ENCODE measurements at regions not wholly inside any gene's neighbourhood (a gene's known extent, or its start where the extent isn't known, plus 50 kb on each side); places are given as distances from the start of the nearest gene placed in this dataset.
"Not testable (repeated sequence)": the region's sequence is repeated elsewhere in the genome, so short reads cannot be mapped to it uniquely, and the experiment has no call there.

- no peak for DNase-seq (ENCODE audit: low read depth)
- Histone ChIP-seq H3K4me3 (ENCODE audit: low read length) (no peak overlapping the region), H3K9me3 (ENCODE audit: control insufficient read depth, low read length) (no peaks in the 10 kb centered on the region), H3K27me3 (replicated peaks; ENCODE audit: control insufficient read depth, insufficient read depth, low read length) (no peaks in the 10 kb centered on the region), H3K36me3 (ENCODE audit: control insufficient read depth, insufficient read depth, low read length, severe bottlenecking) (no peaks in the 10 kb centered on the region), H3K9ac (ENCODE audit: low read length) (no peak overlapping the region), H3K4me1 (ENCODE audit: control insufficient read depth, insufficient read depth, low read length) (no peaks in the 10 kb centered on the region)
Observed at GRCh38 chr4:119971431-119972084, 95.1 kb downstream of the MAD2L1 start.

DNA sequence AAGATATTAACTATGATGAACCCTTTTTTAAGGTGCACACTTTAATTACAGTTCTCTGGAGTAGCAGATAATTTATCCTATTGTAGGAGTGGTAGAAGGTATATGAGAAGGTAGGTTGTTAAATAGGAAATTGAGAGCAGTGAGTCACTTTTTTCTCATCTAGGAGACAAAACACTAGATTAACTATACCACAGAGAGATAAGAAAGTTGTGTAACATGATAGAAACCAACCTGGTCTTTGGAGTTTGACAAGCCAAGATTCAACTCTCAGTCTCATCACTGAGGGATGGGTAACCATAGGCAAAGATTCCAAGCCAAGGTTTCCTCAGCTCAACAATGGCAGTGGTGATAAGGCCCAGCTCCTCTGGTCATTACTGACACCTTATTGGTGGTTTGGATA lies 104.0 kb downstream of the MAD2L1 start:
- DNase-seq (ENCODE audit: low read depth) = no peak
- no peak overlapping the region for H3K9ac ChIP-seq (ENCODE audit: low read length)
- H3K4me1 ChIP-seq (ENCODE audit: control insufficient read depth, insufficient read depth, low read length) = no peaks in the 10 kb centered on the region
- no peaks in the 10 kb centered on the region for H3K36me3 ChIP-seq (ENCODE audit: control insufficient read depth, insufficient read depth, low read length, severe bottlenecking)
- H3K9me3 ChIP-seq (ENCODE audit: control insufficient read depth, low read length) = no peaks in the 10 kb centered on the region
- no peak overlapping the region for H3K4me3 ChIP-seq (ENCODE audit: low read length)
- no peaks in the 10 kb centered on the region for H3K27me3 ChIP-seq (replicated peaks; ENCODE audit: control insufficient read depth, insufficient read depth, low read length)

GRCh38 chr4:119958983-119959382 lies 107.7 kb downstream of the MAD2L1 start:
- DNase-seq (ENCODE audit: low read depth) = no peak

DNA sequence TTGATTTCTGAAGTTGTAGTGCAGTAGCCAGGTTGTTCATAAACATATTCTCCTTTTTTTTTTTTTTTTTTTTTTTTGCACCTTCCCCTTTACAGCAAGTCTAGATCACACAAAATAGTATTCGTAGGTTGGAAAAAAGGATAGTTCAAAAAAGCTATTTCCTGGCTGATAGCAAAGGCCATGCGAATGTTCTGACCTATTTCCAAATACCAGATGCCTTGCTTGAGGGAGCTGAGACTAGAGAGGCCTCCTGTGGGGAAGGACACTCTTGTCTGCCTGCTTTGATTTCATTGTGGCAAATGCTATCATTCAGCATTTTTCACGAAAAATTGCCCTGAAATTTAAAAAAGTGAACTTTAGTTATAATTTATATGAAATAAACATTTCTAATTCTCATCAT lies 111.4 kb downstream of the MAD2L1 start:
- no peaks in the 10 kb centered on the region for H3K27me3 ChIP-seq (replicated peaks; ENCODE audit: control insufficient read depth, insufficient read depth, low read length)
- no peaks in the 10 kb centered on the region for H3K36me3 ChIP-seq (ENCODE audit: control insufficient read depth, insufficient read depth, low read length, severe bottlenecking)
- H3K9ac ChIP-seq (ENCODE audit: low read length) = no peak overlapping the region

More at GRCh38 chr4:119958983-119959382, 107.7 kb downstream of the MAD2L1 start:
- H3K36me3 ChIP-seq (ENCODE audit: control insufficient read depth, insufficient read depth, low read length, severe bottlenecking) = no peaks in the 10 kb centered on the region
- H3K4me3 ChIP-seq (ENCODE audit: low read length) = no peak overlapping the region
- no peak overlapping the region for H3K9ac ChIP-seq (ENCODE audit: low read length)
- no peaks in the 10 kb centered on the region for H3K27me3 ChIP-seq (replicated peaks; ENCODE audit: control insufficient read depth, insufficient read depth, low read length)
- H3K4me1 ChIP-seq (ENCODE audit: control insufficient read depth, insufficient read depth, low read length) = no peaks in the 10 kb centered on the region
- H3K9me3 ChIP-seq (ENCODE audit: control insufficient read depth, low read length) = no peaks in the 10 kb centered on the region

DNA sequence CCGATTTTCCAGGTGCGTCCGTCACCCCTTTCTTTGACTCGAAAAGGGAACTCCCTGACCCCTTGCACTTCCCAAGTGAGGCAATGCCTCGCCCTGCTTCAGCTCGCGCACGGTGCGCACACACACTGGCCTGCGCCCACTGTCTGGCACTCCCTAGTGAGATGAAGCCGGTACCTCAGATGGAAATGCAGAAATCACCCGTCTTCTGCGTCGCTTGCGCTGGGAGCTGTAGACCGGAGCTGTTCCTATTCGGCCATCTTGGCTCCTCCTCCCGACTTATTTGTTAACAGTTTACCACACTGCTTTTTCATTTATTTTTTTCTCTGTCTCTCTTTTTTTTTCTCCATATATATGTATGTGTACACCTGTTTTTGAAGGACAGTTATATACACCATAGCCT lies 112.2 kb downstream of the MAD2L1 start:
- H3K9ac ChIP-seq (ENCODE audit: low read length); H3K27me3 ChIP-seq (replicated peaks; ENCODE audit: control insufficient read depth, insufficient read depth, low read length); DNase-seq (ENCODE audit: low read depth); H3K4me1 ChIP-seq (ENCODE audit: control insufficient read depth, insufficient read depth, low read length); H3K9me3 ChIP-seq (ENCODE audit: control insufficient read depth, low read length); H3K36me3 ChIP-seq (ENCODE audit: control insufficient read depth, insufficient read depth, low read length, severe bottlenecking); H3K4me3 ChIP-seq (ENCODE audit: low read length): not testable (repeated sequence)

More for the DNA sequence above, 111.4 kb downstream of the MAD2L1 start:
- H3K4me1 ChIP-seq (ENCODE audit: control insufficient read depth, insufficient read depth, low read length) = no peaks in the 10 kb centered on the region
- H3K9me3 ChIP-seq (ENCODE audit: control insufficient read depth, low read length) = no peaks in the 10 kb centered on the region
- H3K4me3 ChIP-seq (ENCODE audit: low read length) = no peak overlapping the region
- peak; percentile 23 for DNase-seq (ENCODE audit: low read depth)

GRCh38 chr4:119946359-119946758 lies 120.3 kb downstream of the MAD2L1 start:
- Histone ChIP-seq H3K4me3 (ENCODE audit: low read length) (no peak overlapping the region), H3K9ac (ENCODE audit: low read length) (no peak overlapping the region), H3K27me3 (replicated peaks; ENCODE audit: control insufficient read depth, insufficient read depth, low read length) (no peaks in the 10 kb centered on the region), H3K4me1 (ENCODE audit: control insufficient read depth, insufficient read depth, low read length) (no peaks in the 10 kb centered on the region), H3K9me3 (ENCODE audit: control insufficient read depth, low read length) (no peaks in the 10 kb centered on the region), H3K36me3 (ENCODE audit: control insufficient read depth, insufficient read depth, low read length, severe bottlenecking) (no peaks in the 10 kb centered on the region)
- no peak for DNase-seq (ENCODE audit: low read depth)

DNA sequence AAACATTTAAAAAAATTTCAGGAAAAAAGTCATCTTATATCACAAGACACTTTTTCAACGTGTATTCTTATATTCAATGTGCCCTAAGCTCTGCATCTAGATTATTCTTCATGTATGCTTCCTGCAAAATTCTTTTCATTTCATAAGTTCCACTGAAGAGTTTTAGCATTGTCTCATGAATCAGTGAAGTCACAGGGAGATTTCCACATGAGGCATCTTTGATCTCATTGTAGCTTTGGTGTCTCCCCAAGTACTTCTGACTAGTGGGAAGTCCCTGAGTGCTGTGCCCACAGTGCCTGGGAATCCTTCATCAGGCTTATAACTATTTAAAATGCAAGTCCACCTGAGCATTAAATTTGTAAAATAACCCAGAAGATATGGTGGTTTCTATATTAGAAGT lies 123.8 kb downstream of the MAD2L1 start:
- H3K36me3 ChIP-seq (ENCODE audit: control insufficient read depth, insufficient read depth, low read length, severe bottlenecking) = no peaks in the 10 kb centered on the region
- H3K4me1 ChIP-seq (ENCODE audit: control insufficient read depth, insufficient read depth, low read length) = no peaks in the 10 kb centered on the region
- no peaks in the 10 kb centered on the region for H3K27me3 ChIP-seq (replicated peaks; ENCODE audit: control insufficient read depth, insufficient read depth, low read length)
- no peaks in the 10 kb centered on the region for H3K9me3 ChIP-seq (ENCODE audit: control insufficient read depth, low read length)
- H3K9ac ChIP-seq (ENCODE audit: low read length) = no peak overlapping the region
- peak; percentile 19 for DNase-seq (ENCODE audit: low read depth)
- H3K4me3 ChIP-seq (ENCODE audit: low read length) = no peak overlapping the region

DNA sequence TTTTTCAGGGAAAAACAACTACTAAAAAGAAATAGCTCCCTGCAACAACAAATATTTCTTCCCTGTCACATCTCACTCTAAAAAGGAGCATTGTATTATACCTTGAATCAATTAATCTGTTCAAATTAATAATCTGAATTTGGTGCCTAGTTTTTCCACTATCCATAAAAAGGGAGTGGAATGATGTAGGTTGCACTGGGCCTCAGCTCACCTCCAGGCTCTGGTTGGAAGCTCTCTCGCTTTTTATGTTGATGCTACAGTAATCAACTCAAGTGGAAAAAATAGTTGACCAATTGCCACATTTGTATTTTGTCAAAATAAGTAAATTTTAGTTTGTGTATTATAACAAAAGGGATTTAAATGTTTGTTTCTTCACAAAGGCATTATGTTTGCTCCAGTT lies 126.1 kb downstream of the MAD2L1 start:
- no peaks in the 10 kb centered on the region for H3K36me3 ChIP-seq (ENCODE audit: control insufficient read depth, insufficient read depth, low read length, severe bottlenecking)
- H3K9ac ChIP-seq (ENCODE audit: low read length) = no peak overlapping the region
- no peaks in the 10 kb centered on the region for H3K9me3 ChIP-seq (ENCODE audit: control insufficient read depth, low read length)
- DNase-seq (ENCODE audit: low read depth) = no peak
- H3K4me3 ChIP-seq (ENCODE audit: low read length) = no peak overlapping the region
- H3K27me3 ChIP-seq (replicated peaks; ENCODE audit: control insufficient read depth, insufficient read depth, low read length) = no peaks in the 10 kb centered on the region
- H3K4me1 ChIP-seq (ENCODE audit: control insufficient read depth, insufficient read depth, low read length) = no peaks in the 10 kb centered on the region

- no peaks in the 10 kb centered on the region for H3K4me1 ChIP-seq (ENCODE audit: control insufficient read depth, insufficient read depth, low read length)
- H3K9ac ChIP-seq (ENCODE audit: low read length) = no peak overlapping the region
- no peaks in the 10 kb centered on the region for H3K36me3 ChIP-seq (ENCODE audit: control insufficient read depth, insufficient read depth, low read length, severe bottlenecking)
- no peaks in the 10 kb centered on the region for H3K27me3 ChIP-seq (replicated peaks; ENCODE audit: control insufficient read depth, insufficient read depth, low read length)
- no peaks in the 10 kb centered on the region for H3K9me3 ChIP-seq (ENCODE audit: control insufficient read depth, low read length)
- H3K4me3 ChIP-seq (ENCODE audit: low read length) = no peak overlapping the region
- peak; percentile 37 for DNase-seq (ENCODE audit: low read depth)
Observed at GRCh38 chr4:119939071-119939995, 127.3 kb downstream of the MAD2L1 start.

- H3K9ac ChIP-seq (ENCODE audit: low read length) = no peak overlapping the region
- no peak for DNase-seq (ENCODE audit: low read depth)
- no peaks in the 10 kb centered on the region for H3K4me1 ChIP-seq (ENCODE audit: control insufficient read depth, insufficient read depth, low read length)
- no peaks in the 10 kb centered on the region for H3K9me3 ChIP-seq (ENCODE audit: control insufficient read depth, low read length)
- H3K27me3 ChIP-seq (replicated peaks; ENCODE audit: control insufficient read depth, insufficient read depth, low read length) = no peaks in the 10 kb centered on the region
- H3K4me3 ChIP-seq (ENCODE audit: low read length) = no peak overlapping the region
- H3K36me3 ChIP-seq (ENCODE audit: control insufficient read depth, insufficient read depth, low read length, severe bottlenecking) = no peaks in the 10 kb centered on the region
Observed at GRCh38 chr4:119937746-119938145, 128.9 kb downstream of the MAD2L1 start.

DNA sequence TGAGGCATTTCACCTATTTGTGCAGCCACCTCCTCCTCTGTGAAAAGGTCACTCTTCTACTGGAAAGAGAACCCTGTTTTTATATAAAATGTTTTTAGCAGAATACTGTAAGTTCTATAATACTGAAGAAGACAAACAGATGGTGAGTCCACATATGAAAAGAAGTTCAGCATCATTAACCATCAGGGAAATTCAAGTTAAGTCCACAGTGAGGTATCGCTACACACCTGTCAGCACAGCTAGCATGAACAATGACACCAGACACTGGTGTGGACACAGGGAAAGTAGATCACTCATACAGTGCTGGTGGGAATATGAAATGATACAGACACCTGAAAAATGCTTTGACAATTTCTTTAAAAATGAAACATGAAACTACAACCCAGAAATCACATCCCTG lies 133.0 kb downstream of the MAD2L1 start:
- Histone ChIP-seq H3K9me3 (ENCODE audit: control insufficient read depth, low read length) (no peaks in the 10 kb centered on the region), H3K36me3 (ENCODE audit: control insufficient read depth, insufficient read depth, low read length, severe bottlenecking) (no peaks in the 10 kb centered on the region), H3K9ac (ENCODE audit: low read length) (no peak overlapping the region), H3K4me3 (ENCODE audit: low read length) (no peak overlapping the region), H3K27me3 (replicated peaks; ENCODE audit: control insufficient read depth, insufficient read depth, low read length) (no peaks in the 10 kb centered on the region), H3K4me1 (ENCODE audit: control insufficient read depth, insufficient read depth, low read length) (no peaks in the 10 kb centered on the region)
- no peak for DNase-seq (ENCODE audit: low read depth)

Measured in adipocyte (in vitro differentiated cells).